ENCODE measurements at regions not wholly inside any gene's neighbourhood (a gene's known extent, or its start where the extent isn't known, plus 50 kb on each side); places are given as distances from the start of the nearest gene placed in this dataset.

GRCh38 chr14:98370352-98370751 lies 901.6 kb downstream of the BCL11B start:
- Mint-ChIP-seq H3K27ac (ENCODE audit: unreplicated experiment) (no peak overlapping the region), H3K4me3 (ENCODE audit: unreplicated experiment) (no peak overlapping the region), H3K27me3 (ENCODE audit: low read depth, unreplicated experiment) (peaks cover 20% of the 10 kb centered on the region), H3K4me1 (ENCODE audit: low read depth, unreplicated experiment) (no peaks in the 10 kb centered on the region), H3K9me3 (ENCODE audit: unreplicated experiment) (peaks cover 23% of the 10 kb centered on the region), H3K36me3 (ENCODE audit: low read depth, unreplicated experiment) (no peaks in the 10 kb centered on the region)
- no peak overlapping the region for H3K27ac ChIP-seq (ENCODE audit: low read depth, low read length)
- no peak overlapping the region for H3K9ac ChIP-seq (ENCODE audit: low read length)
- H3K27me3 ChIP-seq (ENCODE audit: insufficient read depth, low read length) = no peaks in the 10 kb centered on the region
- DNase-seq (ENCODE audit: low read depth) (no peak), FAIRE-seq (no peak)
- H3K4me3 ChIP-seq (ENCODE audit: insufficient read depth, low read depth, low read length) = no peak overlapping the region
- H2AFZ ChIP-seq (ENCODE audit: low read depth, low read length) = no peak overlapping the region
- TF ChIP-seq EZH2 (IDR thresholded peaks at IDR 0.05; ENCODE audit: insufficient read depth, low read length) (no peak), CTCF (IDR thresholded peaks at IDR 0.05; ENCODE audit: insufficient read depth, low read depth, low read length) (no peak)
- H4K20me1 ChIP-seq (ENCODE audit: insufficient read depth, low read length) = no peaks in the 10 kb centered on the region
- no peaks in the 10 kb centered on the region for H3K9me3 ChIP-seq (ENCODE audit: insufficient read depth, low read depth, low read length)
- H3K79me2 ChIP-seq (ENCODE audit: insufficient read depth, low read length) = no peaks in the 10 kb centered on the region
- no peaks in the 10 kb centered on the region for H3K4me1 ChIP-seq (ENCODE audit: insufficient read depth, low read length)
- no peaks in the 10 kb centered on the region for H3K36me3 ChIP-seq (ENCODE audit: insufficient read depth, low read length)
- no peak overlapping the region for H3K4me2 ChIP-seq (ENCODE audit: low read length)

GRCh38 chr14:98371141-98371540 lies 900.9 kb downstream of the BCL11B start:
- H3K27ac ChIP-seq (ENCODE audit: low read depth, low read length) = no peak overlapping the region
- Mint-ChIP-seq H3K36me3 (ENCODE audit: low read depth, unreplicated experiment) (no peaks in the 10 kb centered on the region), H3K4me3 (ENCODE audit: unreplicated experiment) (no peak overlapping the region), H3K27ac (ENCODE audit: unreplicated experiment) (no peak overlapping the region), H3K9me3 (ENCODE audit: unreplicated experiment) (peaks cover 23% of the 10 kb centered on the region), H3K27me3 (ENCODE audit: low read depth, unreplicated experiment) (peaks cover 23% of the 10 kb centered on the region), H3K4me1 (ENCODE audit: low read depth, unreplicated experiment) (no peaks in the 10 kb centered on the region)
- no peaks in the 10 kb centered on the region for H3K27me3 ChIP-seq (ENCODE audit: insufficient read depth, low read length)
- FAIRE-seq (no peak), DNase-seq (ENCODE audit: low read depth) (no peak)
- H3K4me2 ChIP-seq (ENCODE audit: low read length) = no peak overlapping the region
- no peak overlapping the region for H3K9ac ChIP-seq (ENCODE audit: low read length)
- H4K20me1 ChIP-seq (ENCODE audit: insufficient read depth, low read length) = no peaks in the 10 kb centered on the region
- no peaks in the 10 kb centered on the region for H3K36me3 ChIP-seq (ENCODE audit: insufficient read depth, low read length)
- no peak overlapping the region for H3K4me3 ChIP-seq (ENCODE audit: insufficient read depth, low read depth, low read length)
- H3K9me3 ChIP-seq (ENCODE audit: insufficient read depth, low read depth, low read length) = no peaks in the 10 kb centered on the region
- no peak overlapping the region for H2AFZ ChIP-seq (ENCODE audit: low read depth, low read length)
- H3K4me1 ChIP-seq (ENCODE audit: insufficient read depth, low read length) = no peaks in the 10 kb centered on the region
- TF ChIP-seq EZH2 (IDR thresholded peaks at IDR 0.05; ENCODE audit: insufficient read depth, low read length) = no peak
- TF ChIP-seq CTCF (IDR thresholded peaks at IDR 0.05; ENCODE audit: insufficient read depth, low read depth, low read length) = no peak
- no peaks in the 10 kb centered on the region for H3K79me2 ChIP-seq (ENCODE audit: insufficient read depth, low read length)

GRCh38 chr14:98374136-98374535 lies 897.9 kb downstream of the BCL11B start:
- Mint-ChIP-seq H3K27ac (ENCODE audit: unreplicated experiment) (no peak overlapping the region), H3K4me1 (ENCODE audit: low read depth, unreplicated experiment) (no peaks in the 10 kb centered on the region), H3K9me3 (ENCODE audit: unreplicated experiment) (peaks cover 2% of the 10 kb centered on the region), H3K4me3 (ENCODE audit: unreplicated experiment) (no peak overlapping the region), H3K27me3 (ENCODE audit: low read depth, unreplicated experiment) (peaks cover 17% of the 10 kb centered on the region), H3K36me3 (ENCODE audit: low read depth, unreplicated experiment) (no peaks in the 10 kb centered on the region)
- Histone ChIP-seq H3K36me3 (ENCODE audit: insufficient read depth, low read length) (no peaks in the 10 kb centered on the region), H2AFZ (ENCODE audit: low read depth, low read length) (no peak overlapping the region), H4K20me1 (ENCODE audit: insufficient read depth, low read length) (no peaks in the 10 kb centered on the region), H3K27me3 (ENCODE audit: insufficient read depth, low read length) (no peaks in the 10 kb centered on the region), H3K9me3 (ENCODE audit: insufficient read depth, low read depth, low read length) (no peaks in the 10 kb centered on the region), H3K4me1 (ENCODE audit: insufficient read depth, low read length) (no peaks in the 10 kb centered on the region), H3K79me2 (ENCODE audit: insufficient read depth, low read length) (no peaks in the 10 kb centered on the region), H3K4me2 (ENCODE audit: low read length) (no peak overlapping the region), H3K9ac (ENCODE audit: low read length) (no peak overlapping the region), H3K4me3 (ENCODE audit: insufficient read depth, low read depth, low read length) (no peak overlapping the region), H3K27ac (ENCODE audit: low read depth, low read length) (no peak overlapping the region)
- DNase-seq (ENCODE audit: low read depth) (no peak), FAIRE-seq (no peak)
- TF ChIP-seq CTCF (IDR thresholded peaks at IDR 0.05; ENCODE audit: insufficient read depth, low read depth, low read length) (no peak), EZH2 (IDR thresholded peaks at IDR 0.05; ENCODE audit: insufficient read depth, low read length) (no peak)

Measured in astrocyte (in vitro differentiated cells and primary cell).